HCT116 (cell line): ENCODE measurements at regions not wholly inside any gene's neighbourhood (a gene's known extent, or its start where the extent isn't known, plus 50 kb on each side); places are given as distances from the start of the nearest gene placed in this dataset.

Source experiments
- ATAC-seq: fragments of 200-7000 bp; cut with Tn5 transposase; 2 replicates; pipeline ENCODE4 v1.9.1; 2020; ENCODE audit warnings: mild to moderate bottlenecking, moderate library complexity
- BruUV-seq: library from RNA; stranded (reverse); fragments of 400-500 nt; replicated peaks from 2 replicates; lab custom pipeline; 2021; lab: Mats Ljungman, UMichigan
- CTCF ChIA-PET: fragments of 300-600 bp; sonication (Branson Sonifier 250); formaldehyde crosslinking; loops from one replicate; lab custom pipeline; 2021; ENCODE audit warnings: antibody characterized with exemption; lab: Charles Lee
- POLR2A ChIA-PET: fragments of 300-600, 350-600 bp; sonication (Branson Sonifier 250); formaldehyde crosslinking; loops from one replicate; lab custom pipeline; 2021; ENCODE audit warnings: antibody characterized with exemption; lab: Charles Lee
- RAD21 ChIA-PET, 2 experiments: fragments of 300-600 bp; sonication (Branson Sonifier 250); formaldehyde crosslinking; loops; one replicate each; lab custom pipeline; 2023; ENCODE audit warnings: low total read pairs in 2 of 2; ENCODE audit not compliant: uncharacterized antibody in 2 of 2, unreplicated experiment in 2 of 2, low non-redundant PET in 1 of 2; lab: Charles Lee
- DNase-seq: peaks from one replicate; pipeline ENCODE4 v3.0.0-alpha.2; 2010; ENCODE audit warnings: low read depth, low spot score
- H2AFZ ChIP-seq: fragments of 200-600 bp; shearing (Covaris generic), sonication (generic); 2 replicates; pipeline ENCODE4 v1.6.1; 2017; ENCODE audit warnings: low read depth, mixed run types, mixed read lengths, antibody characterized with exemption, low read length; ENCODE audit not compliant: poor library complexity, severe bottlenecking
- H3K27ac ChIP-seq: 2 replicates; pipeline ENCODE4 v1.5.1; 2012; ENCODE audit warnings: low read depth, low read length
- H3K27me3 ChIP-seq: fragments of 200-600 bp; sonication (generic); 2 replicates; pipeline ENCODE4 v1.6.1; 2016; ENCODE audit warnings: mixed run types, low read length, mixed read lengths; ENCODE audit not compliant: insufficient read depth
- H3K36me3 ChIP-seq, 2 experiments: fragments of 200-500 bp in 1 of 2; fragments of 200-600 bp in 1 of 2; sonication (Bioruptor generic) in 1 of 2; sonication (generic) in 1 of 2; 2 replicates each; pipeline versions ENCODE4 v1.5.1 to v1.6.1; 2014 to 2016; ENCODE audit warnings: low read length in 2 of 2, inconsistent platforms in 1 of 2, mixed read lengths in 1 of 2, mixed run types in 1 of 2; ENCODE audit not compliant: insufficient read depth in 2 of 2, control insufficient read depth in 1 of 2
- H3K4me1 ChIP-seq, 2 experiments: fragments of 200-600 bp in 1 of 2; sonication (generic) in 1 of 2; 2 replicates each; pipeline versions ENCODE4 v1.5.1 to v1.6.1; 2012 to 2017; ENCODE audit warnings: low read length in 2 of 2, inconsistent platforms in 1 of 2, mild to moderate bottlenecking in 1 of 2, mixed read lengths in 1 of 2, mixed run types in 1 of 2, moderate library complexity in 1 of 2; ENCODE audit not compliant: insufficient read depth in 2 of 2, control insufficient read depth in 1 of 2
- H3K4me2 ChIP-seq: fragments of 200-600 bp; sonication (generic); 2 replicates; pipeline ENCODE4 v1.6.1; 2017; ENCODE audit warnings: mixed run types, low read length, mixed read lengths
- H3K4me3 ChIP-seq, 2 experiments: fragments of 200-600 bp in 1 of 2; sonication (generic) in 1 of 2; replicated peaks in 1 of 2; 2 replicates each; pipeline ENCODE4 v1.5.1; 2011 to 2016; ENCODE audit warnings: low read length in 2 of 2, control low read depth in 1 of 2, low read depth in 1 of 2, mild to moderate bottlenecking in 1 of 2, mixed read lengths in 1 of 2, mixed run types in 1 of 2
- H3K79me2 ChIP-seq: fragments of 200-600 bp; sonication (generic); 2 replicates; pipeline ENCODE4 v1.6.1; 2017; ENCODE audit warnings: mild to moderate bottlenecking, mixed run types, low read length, moderate library complexity, mixed read lengths; ENCODE audit not compliant: insufficient read depth
- H3K9ac ChIP-seq: fragments of 200-600 bp; sonication (generic); 2 replicates; pipeline ENCODE4 v1.6.1; 2016; ENCODE audit warnings: low read length, mixed read lengths
- H3K9me2 ChIP-seq: fragments of 200-600 bp; sonication (generic), shearing (Covaris generic); 2 replicates; pipeline ENCODE4 v1.6.1; 2017; ENCODE audit warnings: mixed run types, mild to moderate bottlenecking, moderate library complexity; ENCODE audit not compliant: insufficient read depth
- H3K9me3 ChIP-seq, 2 experiments: fragments of 200-500 bp in 1 of 2; fragments of 200-600 bp in 1 of 2; sonication (Bioruptor generic) in 1 of 2; sonication (generic) in 1 of 2; 2 replicates each; pipeline ENCODE4 v1.6.1; 2014 to 2017; ENCODE audit warnings: low read length in 2 of 2, mixed read lengths in 2 of 2, inconsistent platforms in 1 of 2, low read depth in 1 of 2, mild to moderate bottlenecking in 1 of 2, mixed run types in 1 of 2, moderate library complexity in 1 of 2; ENCODE audit not compliant: control insufficient read depth in 1 of 2, insufficient read depth in 1 of 2
- H4K20me1 ChIP-seq: fragments of 200-600 bp; sonication (generic), shearing (Covaris generic); 2 replicates; pipeline ENCODE4 v1.6.1; 2017; ENCODE audit warnings: mixed run types, mild to moderate bottlenecking, moderate library complexity; ENCODE audit not compliant: insufficient read depth
- CBX3 ChIP-seq: IDR thresholded peaks from 2 replicates; pipeline ENCODE4 v1.6.1; 2012; ENCODE audit warnings: low read depth
- CEBPB ChIP-seq: IDR thresholded peaks from 2 replicates; pipeline ENCODE4 v1.6.1; 2012; ENCODE audit warnings: low read depth
- EGR1 ChIP-seq: IDR thresholded peaks from 2 replicates; pipeline ENCODE4 v1.6.1; 2012; ENCODE audit warnings: low read depth
- ELF1 ChIP-seq: IDR thresholded peaks from 2 replicates; pipeline ENCODE4 v1.6.1; 2012; ENCODE audit warnings: low read depth, borderline replicate concordance
- EZH2 ChIP-seq: fragments of 200-600 bp; sonication (generic); IDR thresholded peaks from 2 replicates; pipeline ENCODE4 v1.6.1; 2017; ENCODE audit warnings: antibody characterized with exemption, mixed run types
- EZH2phosphoT487 ChIP-seq: fragments of 200-600 bp; IDR thresholded peaks from 2 replicates; pipeline ENCODE4 v1.6.1; 2018; ENCODE audit warnings: antibody characterized with exemption, borderline replicate concordance
- JUND ChIP-seq: IDR thresholded peaks from 2 replicates; pipeline ENCODE4 v1.6.1; 2012
- MAX ChIP-seq: IDR thresholded peaks from 2 replicates; pipeline ENCODE4 v1.6.1; 2012
- SIN3A ChIP-seq: IDR thresholded peaks from 2 replicates; pipeline ENCODE4 v1.6.1; 2012; ENCODE audit warnings: low read depth
- SP1 ChIP-seq: IDR thresholded peaks from 2 replicates; pipeline ENCODE4 v1.6.1; 2012; ENCODE audit warnings: low read depth
- TCF7L2 ChIP-seq: IDR thresholded peaks from 2 replicates; pipeline ENCODE4 v1.7.0; 2011; ENCODE audit warnings: borderline replicate concordance, inconsistent platforms; ENCODE audit not compliant: insufficient read depth, insufficient read length; ENCODE audit errors: extremely low read depth
- YY1 ChIP-seq: IDR thresholded peaks from 2 replicates; pipeline ENCODE4 v1.6.1; 2011; ENCODE audit warnings: low read length, low read depth, moderate library complexity, mild to moderate bottlenecking; ENCODE audit not compliant: insufficient replicate concordance; ENCODE audit errors: extremely low read depth
- ZFX ChIP-seq: fragments of 450-650 bp; IDR thresholded peaks from 2 replicates; pipeline ENCODE4 v1.6.1; 2017
- ZNF274 ChIP-seq: fragments of 200-500 bp; sonication (Bioruptor generic); IDR thresholded peaks from 2 replicates; pipeline ENCODE4 v1.6.1; 2014; ENCODE audit warnings: mild to moderate bottlenecking, low read depth, low read length, inconsistent platforms
- intact Hi-C: fragments of 100-400 bp; cut with micrococcal nuclease; formaldehyde crosslinking; loops from 2 replicates; pipeline ENCODE4 v1.10.0; 2022
- TF ChIP-seq, protein P1 (sequence below): IDR thresholded peaks from 2 replicates; pipeline ENCODE4 v1.6.1; 2011; ENCODE audit warnings: mild to moderate bottlenecking, low read length, moderate library complexity; ENCODE audit not compliant: insufficient replicate concordance; ENCODE audit errors: extremely low read depth
- TF ChIP-seq, protein P2 (sequence below): IDR thresholded peaks from 2 replicates; pipeline ENCODE4 v1.6.1; 2012
- TF ChIP-seq, protein P3 (sequence below), 3 experiments: fragments of 200-600 bp in 1 of 3; sonication (generic) in 1 of 3; IDR thresholded peaks in 2 of 3; conservative IDR thresholded peaks in 1 of 3; 2 replicates each; pipeline ENCODE4 v1.5.1; 2012 to 2017; ENCODE audit warnings: low read depth in 2 of 3, low read length in 2 of 3, antibody characterized with exemption in 1 of 3, borderline replicate concordance in 1 of 3, control low read depth in 1 of 3, mild to moderate bottlenecking in 1 of 3, mixed read lengths in 1 of 3, mixed run types in 1 of 3, moderate library complexity in 1 of 3; ENCODE audit not compliant: insufficient read depth in 1 of 3

DNA sequence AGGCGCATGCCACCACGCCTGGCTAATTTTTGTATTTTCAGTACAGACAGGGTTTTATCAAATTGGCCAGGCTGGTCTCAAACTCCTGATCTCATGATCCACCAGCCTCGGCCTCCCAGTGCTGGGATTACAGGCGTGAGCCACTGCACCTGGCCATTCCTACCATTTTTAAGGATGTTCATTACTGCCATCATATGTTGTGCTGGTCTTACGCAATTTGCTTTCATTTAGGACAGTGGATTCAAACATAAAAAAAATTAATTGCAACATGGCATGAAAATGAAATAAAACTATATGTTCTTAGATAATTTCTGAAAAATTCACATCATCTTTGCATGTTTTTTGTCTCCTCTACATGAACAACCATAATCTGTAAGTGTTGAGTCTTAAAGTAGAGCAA lies 527.7 kb downstream of the LTN1 start:
- POLR2A ChIA-PET: no interaction called here
- TF ChIP-seq, protein P1, sequence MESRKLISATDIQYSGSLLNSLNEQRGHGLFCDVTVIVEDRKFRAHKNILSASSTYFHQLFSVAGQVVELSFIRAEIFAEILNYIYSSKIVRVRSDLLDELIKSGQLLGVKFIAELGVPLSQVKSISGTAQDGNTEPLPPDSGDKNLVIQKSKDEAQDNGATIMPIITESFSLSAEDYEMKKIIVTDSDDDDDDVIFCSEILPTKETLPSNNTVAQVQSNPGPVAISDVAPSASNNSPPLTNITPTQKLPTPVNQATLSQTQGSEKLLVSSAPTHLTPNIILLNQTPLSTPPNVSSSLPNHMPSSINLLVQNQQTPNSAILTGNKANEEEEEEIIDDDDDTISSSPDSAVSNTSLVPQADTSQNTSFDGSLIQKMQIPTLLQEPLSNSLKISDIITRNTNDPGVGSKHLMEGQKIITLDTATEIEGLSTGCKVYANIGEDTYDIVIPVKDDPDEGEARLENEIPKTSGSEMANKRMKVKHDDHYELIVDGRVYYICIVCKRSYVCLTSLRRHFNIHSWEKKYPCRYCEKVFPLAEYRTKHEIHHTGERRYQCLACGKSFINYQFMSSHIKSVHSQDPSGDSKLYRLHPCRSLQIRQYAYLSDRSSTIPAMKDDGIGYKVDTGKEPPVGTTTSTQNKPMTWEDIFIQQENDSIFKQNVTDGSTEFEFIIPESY: no peak
- TF ChIP-seq TCF7L2: no peak
- no peak for TF ChIP-seq EGR1
- no peak for TF ChIP-seq MAX
- TF ChIP-seq ZFX: no peak
- TF ChIP-seq JUND: no peak
- no peak for TF ChIP-seq YY1
- TF ChIP-seq, protein P2, sequence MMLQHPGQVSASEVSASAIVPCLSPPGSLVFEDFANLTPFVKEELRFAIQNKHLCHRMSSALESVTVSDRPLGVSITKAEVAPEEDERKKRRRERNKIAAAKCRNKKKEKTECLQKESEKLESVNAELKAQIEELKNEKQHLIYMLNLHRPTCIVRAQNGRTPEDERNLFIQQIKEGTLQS: no peak
- TF ChIP-seq SIN3A: no peak
- TF ChIP-seq, protein P3, sequence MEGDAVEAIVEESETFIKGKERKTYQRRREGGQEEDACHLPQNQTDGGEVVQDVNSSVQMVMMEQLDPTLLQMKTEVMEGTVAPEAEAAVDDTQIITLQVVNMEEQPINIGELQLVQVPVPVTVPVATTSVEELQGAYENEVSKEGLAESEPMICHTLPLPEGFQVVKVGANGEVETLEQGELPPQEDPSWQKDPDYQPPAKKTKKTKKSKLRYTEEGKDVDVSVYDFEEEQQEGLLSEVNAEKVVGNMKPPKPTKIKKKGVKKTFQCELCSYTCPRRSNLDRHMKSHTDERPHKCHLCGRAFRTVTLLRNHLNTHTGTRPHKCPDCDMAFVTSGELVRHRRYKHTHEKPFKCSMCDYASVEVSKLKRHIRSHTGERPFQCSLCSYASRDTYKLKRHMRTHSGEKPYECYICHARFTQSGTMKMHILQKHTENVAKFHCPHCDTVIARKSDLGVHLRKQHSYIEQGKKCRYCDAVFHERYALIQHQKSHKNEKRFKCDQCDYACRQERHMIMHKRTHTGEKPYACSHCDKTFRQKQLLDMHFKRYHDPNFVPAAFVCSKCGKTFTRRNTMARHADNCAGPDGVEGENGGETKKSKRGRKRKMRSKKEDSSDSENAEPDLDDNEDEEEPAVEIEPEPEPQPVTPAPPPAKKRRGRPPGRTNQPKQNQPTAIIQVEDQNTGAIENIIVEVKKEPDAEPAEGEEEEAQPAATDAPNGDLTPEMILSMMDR (IDR thresholded peaks at IDR 0.05 in 2 of 3, conservative IDR thresholded peaks at IDR 0.05 in 1 of 3; ENCODE audit: borderline replicate concordance in 1 of 3, insufficient read depth in 1 of 3, low read depth in 2 of 3, low read length in 2 of 3): no peak
- TF ChIP-seq ELF1: no peak
- no peak for TF ChIP-seq ZNF274
- no peak for TF ChIP-seq EZH2
- no peak for TF ChIP-seq CEBPB
- no peak for TF ChIP-seq CBX3
- no peak for TF ChIP-seq SP1
- TF ChIP-seq EZH2phosphoT487: no peak
- BruUV-seq: no TSS peak
- Histone ChIP-seq H3K4me1 (no peaks in the 10 kb centered on the region), H3K9me2 (no peaks in the 10 kb centered on the region), H3K36me3 (no peaks in the 10 kb centered on the region), H3K9me3 (peaks cover 5 to 42% of the 10 kb centered on the region in 2 experiments; a peak in 2 of 4 replicates), H3K27ac (no peak overlapping the region), H3K79me2 (no peaks in the 10 kb centered on the region), H4K20me1 (no peaks in the 10 kb centered on the region), H3K4me2 (no peak overlapping the region), H3K4me3 (no peak overlapping the region), H3K27me3 (no peaks in the 10 kb centered on the region), H3K9ac (no peak overlapping the region), H2AFZ (no peak overlapping the region)
- ATAC-seq (no peak), DNase-seq (no peak)
- RAD21 ChIA-PET: no interaction called here
- intact Hi-C loops: no loop called here
- CTCF ChIA-PET: no interaction called here
